ENCODE measurements at regions not wholly inside any gene's neighbourhood (a gene's known extent, or its start where the extent isn't known, plus 50 kb on each side); places are given as distances from the start of the nearest gene placed in this dataset.
A peak's percentile ranks its signal among the peaks of the same experiment; 100 is the strongest.

- H3K14ac ChIP-seq (ENCODE audit: low read length): no peak overlapping the region
- no peak overlapping the region for H2BK5ac ChIP-seq (ENCODE audit: low read length)
- H2BK12ac ChIP-seq (ENCODE audit: low read length): peak overlapping the region; percentile 67
- H4K8ac ChIP-seq (ENCODE audit: low read depth, low read length): no peak overlapping the region
- H2BK15ac ChIP-seq (ENCODE audit: low read length): no peak overlapping the region
- DNase-seq (ENCODE audit: low spot score): no peak
- H3K4me3 ChIP-seq (ENCODE audit: low read length in 2 of 2): no peak overlapping the region
- H3K9me3 ChIP-seq (replicated peaks in 1 of 2; ENCODE audit: control insufficient read depth in 2 of 2, insufficient read depth in 1 of 2, low read depth in 1 of 2, low read length in 2 of 2): peaks cover 7 to 12% of the 10 kb centered on the region in 2 donors
- no peak overlapping the region for H2AK5ac ChIP-seq (ENCODE audit: low read depth, low read length)
- no peak overlapping the region for H3K4me2 ChIP-seq (ENCODE audit: insufficient read depth, low read length, poor library complexity, severe bottlenecking)
- H3K27me3 ChIP-seq (ENCODE audit: control insufficient read depth in 3 of 3, insufficient read depth in 3 of 3, low read depth in 1 of 3, low read length in 3 of 3): no peaks in the 10 kb centered on the region
- H4K91ac ChIP-seq (ENCODE audit: low read depth, low read length, poor library complexity): no peak overlapping the region
- WGBS, 2 donors (ENCODE audit: extremely low coverage in 2 of 2, insufficient read length in 2 of 2, insufficient replicate concordance in 1 of 2): 100% methylated on average over 1 of the region's 4 CpGs; no CpG with 5 or more reads in 1 of the 2 donors
- peak overlapping the region; percentile 30 for H3K27ac ChIP-seq (replicated peaks; ENCODE audit: low read length)
- no peak overlapping the region for H2AFZ ChIP-seq (ENCODE audit: low read length)
- no peak overlapping the region for H2BK120ac ChIP-seq (ENCODE audit: low read depth, low read length)
- peak overlapping the region; percentile 21 for H3K18ac ChIP-seq (ENCODE audit: low read length)
- H3K79me1 ChIP-seq (ENCODE audit: low read depth, low read length): no peaks in the 10 kb centered on the region
- peaks cover 11 to 16% of the 10 kb centered on the region in 2 donors for H3K4me1 ChIP-seq (ENCODE audit: control insufficient read depth in 2 of 2, insufficient read depth in 1 of 2, low read depth in 1 of 2, low read length in 2 of 2)
- H3K9ac ChIP-seq (ENCODE audit: low read depth, low read length, poor library complexity): no peak overlapping the region
- no peak overlapping the region for H3K4ac ChIP-seq (ENCODE audit: low read length)
- no peak overlapping the region for H3K23ac ChIP-seq (ENCODE audit: low read depth, low read length, poor library complexity)
- H3K36me3 ChIP-seq (replicated peaks in 1 of 2; ENCODE audit: control insufficient read depth in 2 of 2, insufficient read depth in 2 of 2, low read length in 2 of 2): no peaks in the 10 kb centered on the region
Measured at GRCh38 chr10:78330884-78331283, 297.2 kb downstream of the RPS24 start.

GRCh38 chr10:78331391-78331922, 297.8 kb downstream of the RPS24 start:
- WGBS, 2 donors (ENCODE audit: extremely low coverage in 2 of 2, insufficient read length in 2 of 2, insufficient replicate concordance in 1 of 2): no CpG with 5 or more reads among the region's 6 CpGs

GRCh38 chr10:78332012-78332411, 298.3 kb downstream of the RPS24 start:
- Histone ChIP-seq H3K14ac (ENCODE audit: low read length) (no peak overlapping the region), H3K9me3 (replicated peaks in 1 of 2; ENCODE audit: control insufficient read depth in 2 of 2, insufficient read depth in 1 of 2, low read depth in 1 of 2, low read length in 2 of 2) (peaks cover 3 to 7% of the 10 kb centered on the region in 2 donors), H3K4me2 (ENCODE audit: insufficient read depth, low read length, poor library complexity, severe bottlenecking) (no peak overlapping the region), H4K91ac (ENCODE audit: low read depth, low read length, poor library complexity) (peak overlapping the region; percentile 7), H3K18ac (ENCODE audit: low read length) (peak overlapping the region; percentile 86), H2AFZ (ENCODE audit: low read length) (peak overlapping the region; percentile 18), H3K27me3 (ENCODE audit: control insufficient read depth in 3 of 3, insufficient read depth in 3 of 3, low read depth in 1 of 3, low read length in 3 of 3) (no peaks in the 10 kb centered on the region), H2BK12ac (ENCODE audit: low read length) (peak overlapping the region; percentile 16), H3K36me3 (replicated peaks in 1 of 2; ENCODE audit: control insufficient read depth in 2 of 2, insufficient read depth in 2 of 2, low read length in 2 of 2) (no peaks in the 10 kb centered on the region), H4K8ac (ENCODE audit: low read depth, low read length) (no peak overlapping the region), H3K4me1 (ENCODE audit: control insufficient read depth in 2 of 2, insufficient read depth in 1 of 2, low read depth in 1 of 2, low read length in 2 of 2) (peaks cover 19 to 20% of the 10 kb centered on the region in 2 donors), H3K4ac (ENCODE audit: low read length) (peak overlapping the region; percentile 19), H2BK5ac (ENCODE audit: low read length) (peak overlapping the region; percentile 4), H3K23ac (ENCODE audit: low read depth, low read length, poor library complexity) (no peak overlapping the region), H3K27ac (replicated peaks; ENCODE audit: low read length) (peak overlapping the region; percentile 19), H3K79me1 (ENCODE audit: low read depth, low read length) (no peaks in the 10 kb centered on the region), H3K4me3 (ENCODE audit: low read length in 2 of 2) (no peak overlapping the region), H2BK15ac (ENCODE audit: low read length) (no peak overlapping the region), H3K9ac (ENCODE audit: low read depth, low read length, poor library complexity) (no peak overlapping the region), H2BK120ac (ENCODE audit: low read depth, low read length) (peak overlapping the region; percentile 95), H2AK5ac (ENCODE audit: low read depth, low read length) (peak overlapping the region; percentile 93)
- no peak for DNase-seq (ENCODE audit: low spot score)
- WGBS, 2 donors (ENCODE audit: extremely low coverage in 2 of 2, insufficient read length in 2 of 2, insufficient replicate concordance in 1 of 2): no CpG with 5 or more reads among the region's 7 CpGs

More at GRCh38 chr10:78331391-78331922, 297.8 kb downstream of the RPS24 start:
- Histone ChIP-seq H3K4ac (ENCODE audit: low read length) (no peak overlapping the region), H2BK12ac (ENCODE audit: low read length) (peak overlapping the region; percentile 67), H4K8ac (ENCODE audit: low read depth, low read length) (no peak overlapping the region), H3K4me2 (ENCODE audit: insufficient read depth, low read length, poor library complexity, severe bottlenecking) (no peak overlapping the region), H3K4me1 (ENCODE audit: control insufficient read depth in 2 of 2, insufficient read depth in 1 of 2, low read depth in 1 of 2, low read length in 2 of 2) (peaks cover 16 to 18% of the 10 kb centered on the region in 2 donors), H3K23ac (ENCODE audit: low read depth, low read length, poor library complexity) (no peak overlapping the region), H2AK5ac (ENCODE audit: low read depth, low read length) (peak overlapping the region; percentile 93), H3K9me3 (replicated peaks in 1 of 2; ENCODE audit: control insufficient read depth in 2 of 2, insufficient read depth in 1 of 2, low read depth in 1 of 2, low read length in 2 of 2) (peaks cover 7% of the 10 kb centered on the region in 2 donors), H3K18ac (ENCODE audit: low read length) (peak overlapping the region; percentile 66), H3K14ac (ENCODE audit: low read length) (no peak overlapping the region), H3K36me3 (replicated peaks in 1 of 2; ENCODE audit: control insufficient read depth in 2 of 2, insufficient read depth in 2 of 2, low read length in 2 of 2) (no peaks in the 10 kb centered on the region), H3K9ac (ENCODE audit: low read depth, low read length, poor library complexity) (no peak overlapping the region), H3K4me3 (ENCODE audit: low read length in 2 of 2) (no peak overlapping the region), H3K79me1 (ENCODE audit: low read depth, low read length) (no peaks in the 10 kb centered on the region), H3K27ac (replicated peaks; ENCODE audit: low read length) (peak overlapping the region; percentile 30), H4K91ac (ENCODE audit: low read depth, low read length, poor library complexity) (peak overlapping the region; percentile 7), H3K27me3 (ENCODE audit: control insufficient read depth in 3 of 3, insufficient read depth in 3 of 3, low read depth in 1 of 3, low read length in 3 of 3) (no peaks in the 10 kb centered on the region), H2BK5ac (ENCODE audit: low read length) (peak overlapping the region; percentile 4), H2BK120ac (ENCODE audit: low read depth, low read length) (peak overlapping the region; percentile 95), H2AFZ (ENCODE audit: low read length) (peak overlapping the region; percentile 18), H2BK15ac (ENCODE audit: low read length) (peak overlapping the region; percentile 13)
- DNase-seq (ENCODE audit: low spot score): peak; percentile 27

- Histone ChIP-seq H3K36me3 (replicated peaks in 1 of 2; ENCODE audit: control insufficient read depth in 2 of 2, insufficient read depth in 2 of 2, low read length in 2 of 2) (no peaks in the 10 kb centered on the region), H2AK5ac (ENCODE audit: low read depth, low read length) (peak overlapping the region; percentile 93), H4K8ac (ENCODE audit: low read depth, low read length) (no peak overlapping the region), H3K4ac (ENCODE audit: low read length) (no peak overlapping the region), H3K9ac (ENCODE audit: low read depth, low read length, poor library complexity) (no peak overlapping the region), H3K9me3 (replicated peaks in 1 of 2; ENCODE audit: control insufficient read depth in 2 of 2, insufficient read depth in 1 of 2, low read depth in 1 of 2, low read length in 2 of 2) (peaks cover 0 to 3% of the 10 kb centered on the region in 2 donors), H2BK15ac (ENCODE audit: low read length) (no peak overlapping the region), H3K23ac (ENCODE audit: low read depth, low read length, poor library complexity) (no peak overlapping the region), H4K91ac (ENCODE audit: low read depth, low read length, poor library complexity) (peak overlapping the region; percentile 13), H2AFZ (ENCODE audit: low read length) (no peak overlapping the region), H3K79me1 (ENCODE audit: low read depth, low read length) (no peaks in the 10 kb centered on the region), H3K27ac (replicated peaks; ENCODE audit: low read length) (no peak overlapping the region), H3K14ac (ENCODE audit: low read length) (no peak overlapping the region), H3K18ac (ENCODE audit: low read length) (no peak overlapping the region), H2BK12ac (ENCODE audit: low read length) (no peak overlapping the region), H2BK5ac (ENCODE audit: low read length) (peak overlapping the region; percentile 4), H3K4me2 (ENCODE audit: insufficient read depth, low read length, poor library complexity, severe bottlenecking) (no peak overlapping the region), H2BK120ac (ENCODE audit: low read depth, low read length) (no peak overlapping the region), H3K27me3 (ENCODE audit: control insufficient read depth in 3 of 3, insufficient read depth in 3 of 3, low read depth in 1 of 3, low read length in 3 of 3) (no peaks in the 10 kb centered on the region), H3K4me1 (ENCODE audit: control insufficient read depth in 2 of 2, insufficient read depth in 1 of 2, low read depth in 1 of 2, low read length in 2 of 2) (peaks cover 19 to 20% of the 10 kb centered on the region in 2 donors), H3K4me3 (ENCODE audit: low read length in 2 of 2) (no peak overlapping the region)
- no peak for DNase-seq (ENCODE audit: low spot score)
Measured at GRCh38 chr10:78332657-78333056, 299.0 kb downstream of the RPS24 start.

Data from neuronal stem cell (in vitro differentiated cells).